Right lobe of liver (tissue), 4 donors: ENCODE measurements at regions not wholly inside any gene's neighbourhood (a gene's known extent, or its start where the extent isn't known, plus 50 kb on each side); places are given as distances from the start of the nearest gene placed in this dataset.

ENCODE experiments used
- POLR2A ChIP-seq: fragments of 450-650 bp; IDR thresholded peaks from one replicate; pipeline ENCODE4 v1.6.1; 2017; ENCODE audit warnings: antibody characterized with exemption, mild to moderate bottlenecking
- TF ChIP-seq, protein P1 (sequence below), 4 donors: fragments of 200-600 bp in 3 of 4; fragments of 450-650 bp in 1 of 4; IDR thresholded peaks; one replicate each; pipeline versions ENCODE4 v1.5.1 to v1.8.0; 2016 to 2022; ENCODE audit warnings: antibody characterized with exemption in 4 of 4, mild to moderate bottlenecking in 2 of 4
- donor health status: DM: no; HTN: no; CAD: no.
- donor health status: DM: no; HTN: no; CAD: no.
- donor health status: DM: no; HTN: yes; CAD: no.

DNA sequence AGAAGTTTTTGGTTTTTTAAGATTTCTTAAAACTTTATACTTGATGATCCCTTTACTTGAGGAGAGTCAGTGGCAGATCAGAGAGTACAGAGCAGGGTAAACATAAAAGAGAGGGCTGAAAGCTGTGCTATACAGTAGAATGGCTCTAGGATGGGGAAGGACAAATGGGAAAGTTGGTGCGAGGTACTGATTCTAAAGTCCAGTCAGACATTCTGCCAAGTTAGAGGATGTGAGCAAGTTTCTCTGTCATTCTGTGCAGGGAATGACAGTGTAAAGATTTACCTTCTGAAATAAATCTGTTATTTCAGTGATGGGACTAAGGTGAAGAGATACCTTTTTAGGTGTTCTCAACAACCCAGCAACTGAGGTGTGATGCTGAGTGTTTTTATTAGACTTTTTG is 100.1 kb upstream of the GBE1 start:
- TF ChIP-seq, protein P1, sequence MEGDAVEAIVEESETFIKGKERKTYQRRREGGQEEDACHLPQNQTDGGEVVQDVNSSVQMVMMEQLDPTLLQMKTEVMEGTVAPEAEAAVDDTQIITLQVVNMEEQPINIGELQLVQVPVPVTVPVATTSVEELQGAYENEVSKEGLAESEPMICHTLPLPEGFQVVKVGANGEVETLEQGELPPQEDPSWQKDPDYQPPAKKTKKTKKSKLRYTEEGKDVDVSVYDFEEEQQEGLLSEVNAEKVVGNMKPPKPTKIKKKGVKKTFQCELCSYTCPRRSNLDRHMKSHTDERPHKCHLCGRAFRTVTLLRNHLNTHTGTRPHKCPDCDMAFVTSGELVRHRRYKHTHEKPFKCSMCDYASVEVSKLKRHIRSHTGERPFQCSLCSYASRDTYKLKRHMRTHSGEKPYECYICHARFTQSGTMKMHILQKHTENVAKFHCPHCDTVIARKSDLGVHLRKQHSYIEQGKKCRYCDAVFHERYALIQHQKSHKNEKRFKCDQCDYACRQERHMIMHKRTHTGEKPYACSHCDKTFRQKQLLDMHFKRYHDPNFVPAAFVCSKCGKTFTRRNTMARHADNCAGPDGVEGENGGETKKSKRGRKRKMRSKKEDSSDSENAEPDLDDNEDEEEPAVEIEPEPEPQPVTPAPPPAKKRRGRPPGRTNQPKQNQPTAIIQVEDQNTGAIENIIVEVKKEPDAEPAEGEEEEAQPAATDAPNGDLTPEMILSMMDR (IDR thresholded peaks at IDR 0.05): no peak
- TF ChIP-seq POLR2A: no peak
